Spleen (tissue), 7 donors: ENCODE measurements at regions not wholly inside any gene's neighbourhood (a gene's known extent, or its start where the extent isn't known, plus 50 kb on each side); places are given as distances from the start of the nearest gene placed in this dataset.

Source experiments
- CTCF ChIP-seq, 11 experiments: fragments of 200-600 bp in 7 of 11; fragments of 450-650 bp in 4 of 11; sonication (generic) in 4 of 11; IDR thresholded peaks in 8 of 11; conservative IDR thresholded peaks in 3 of 11; 1 replicate in 7 of 11; 2 replicates in 4 of 11; pipeline versions ENCODE4 v1.4.0 to v1.8.0; 2016 to 2021; ENCODE audit warnings: antibody characterized with exemption in 11 of 11, inconsistent platforms in 4 of 11, mild to moderate bottlenecking in 1 of 11
- POLR2A ChIP-seq, 3 donors: fragments of 450-650 bp; IDR thresholded peaks; one replicate each; pipeline ENCODE4 v1.5.1; 2017; ENCODE audit warnings: antibody characterized with exemption in 3 of 3, mild to moderate bottlenecking in 1 of 3
- POLR2AphosphoS5 ChIP-seq, 3 donors: sonication (generic); formaldehyde crosslinking; IDR thresholded peaks; one replicate each; pipeline ENCODE4 v1.5.1; 2017; ENCODE audit warnings: antibody characterized with exemption in 3 of 3
- donor health status: DM: no; HTN: no; CAD: no; lungs with moderate emphysema.
- donor health status: DM: no; HTN: no; CAD: no.
- donor health status: DM: no; HTN: no; CAD: no.

- TF ChIP-seq CTCF (IDR thresholded peaks at IDR 0.05 in 8 of 11, conservative IDR thresholded peaks at IDR 0.05 in 3 of 11) (no peak), POLR2A (IDR thresholded peaks at IDR 0.05) (no peak), POLR2AphosphoS5 (IDR thresholded peaks at IDR 0.05) (no peak)
Measured at GRCh38 chr18:75531851-75532459, 104.5 kb upstream of the SMIM21 start.
